Transverse colon (tissue), 4 donors: ENCODE measurements at regions not wholly inside any gene's neighbourhood (a gene's known extent, or its start where the extent isn't known, plus 50 kb on each side); places are given as distances from the start of the nearest gene placed in this dataset.

Source experiments
- DNase-seq: peaks from one replicate; pipeline ENCODE4 v3.0.0-alpha.2; 2019
- H3K27ac ChIP-seq, 4 donors: fragments of 200-600 bp; sonication (generic); 2 replicates each; pipeline ENCODE4 v1.5.1; 2016 to 2018; ENCODE audit warnings: inconsistent platforms in 4 of 4
- H3K27me3 ChIP-seq: fragments of 200-600 bp; sonication (generic); 2 replicates; pipeline ENCODE4 v1.5.1; 2017; ENCODE audit warnings: inconsistent platforms
- H3K36me3 ChIP-seq, 4 donors: fragments of 200-600 bp; sonication (generic); 2 replicates each; pipeline ENCODE4 v1.5.1; 2017 to 2019; ENCODE audit warnings: inconsistent platforms in 4 of 4
- H3K4me1 ChIP-seq, 4 donors: fragments of 200-600 bp; sonication (generic); 2 replicates each; pipeline ENCODE4 v1.5.1; 2017 to 2020; ENCODE audit warnings: inconsistent platforms in 4 of 4
- H3K4me3 ChIP-seq, 4 donors: fragments of 200-600 bp; sonication (generic); 1 replicate in 1 of 4; 2 replicates in 3 of 4; pipeline versions ENCODE4 v1.5.1 to v1.6.1; 2017 to 2019; ENCODE audit warnings: inconsistent platforms in 4 of 4
- H3K9me3 ChIP-seq, 2 donors: fragments of 200-600 bp; sonication (generic); 2 replicates each; pipeline ENCODE4 v1.5.1; 2017 to 2019; ENCODE audit warnings: inconsistent platforms in 2 of 2
- CTCF ChIP-seq, 5 experiments: fragments of 200-600 bp in 3 of 5; fragments of 450-650 bp in 2 of 5; sonication (generic) in 3 of 5; IDR thresholded peaks; 1 replicate in 2 of 5; 2 replicates in 3 of 5; pipeline ENCODE4 v1.5.1; 2016 to 2017; ENCODE audit warnings: antibody characterized with exemption in 5 of 5, inconsistent platforms in 3 of 5, mild to moderate bottlenecking in 2 of 5, moderate library complexity in 1 of 5
- EP300 ChIP-seq: sonication (generic); formaldehyde crosslinking; IDR thresholded peaks from one replicate; pipeline ENCODE4 v1.6.1; 2017; ENCODE audit warnings: antibody characterized with exemption, low read depth
- POLR2A ChIP-seq: fragments of 450-650 bp; IDR thresholded peaks from one replicate; pipeline ENCODE4 v1.6.1; 2016; ENCODE audit warnings: antibody characterized with exemption, mild to moderate bottlenecking, moderate library complexity
- POLR2AphosphoS5 ChIP-seq, 3 donors: sonication (generic); formaldehyde crosslinking; IDR thresholded peaks; one replicate each; pipeline ENCODE4 v1.6.1; 2016; ENCODE audit warnings: antibody characterized with exemption in 3 of 3
- WGBS, 2 donors: methylation state at CpG; one replicate each; pipeline ENCODE4 v1.1.5; 2018; ENCODE audit warnings: low coverage in 1 of 2; 5-methylcytosine and 5-hydroxymethylcytosine counted together
- in situ Hi-C, 4 donors: fragments of 200-750 bp; cut with MboI; loops; one replicate each; pipeline versions ENCODE4 v1.15.0 to v1.15.1; 2017; ENCODE audit warnings: low sequenced_read_pairs in 3 of 4, low pct_ligation_motif_present in 1 of 4, low pct_unique_long_range_greater_than_20kb in 1 of 4
- intact Hi-C: fragments of 100-400 bp; cut with DNase I; formaldehyde crosslinking; loops from one replicate; pipeline ENCODE4 v1.15.1; 2023; ENCODE audit warnings: low total_unique reads

DNA sequence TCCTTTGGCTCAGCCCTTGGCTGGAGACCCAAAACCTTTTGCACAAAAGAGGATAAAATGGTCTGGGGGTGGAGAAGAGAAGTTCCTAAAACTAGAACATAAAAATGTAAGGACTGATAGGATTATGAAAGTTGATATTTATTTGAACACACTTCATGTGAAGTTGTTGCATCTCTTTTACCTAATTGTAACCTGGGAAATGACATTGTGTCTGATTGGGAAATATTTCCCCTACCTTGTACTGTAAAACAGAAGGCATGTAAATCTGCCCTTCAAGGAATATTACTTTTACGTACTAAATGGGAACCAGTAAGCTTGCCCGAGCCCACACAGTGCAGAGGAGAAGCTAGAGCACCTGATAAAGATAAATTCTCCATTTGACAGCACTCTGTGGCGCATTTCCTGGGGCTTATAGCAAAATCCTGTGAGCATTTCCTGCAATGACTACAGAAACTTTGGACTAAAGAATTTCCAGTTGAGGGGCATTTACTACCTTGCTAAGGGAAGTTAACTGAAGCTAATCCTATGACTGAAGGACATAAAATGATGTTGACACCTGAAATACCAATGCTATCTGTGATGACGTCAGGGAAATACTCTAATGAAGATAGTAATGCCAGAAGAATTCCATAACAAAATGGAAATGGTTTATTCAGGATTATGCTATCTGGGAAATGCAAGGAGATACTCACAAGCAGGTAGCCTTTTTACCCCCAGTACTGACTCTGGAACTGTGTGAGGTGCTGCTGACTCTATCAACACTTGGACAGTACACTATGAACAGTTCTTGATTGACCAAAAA is 78.3 kb upstream of the LIFR start:
- Histone ChIP-seq H3K27me3 (no peaks in the 10 kb centered on the region), H3K9me3 (peaks cover 4 to 5% of the 10 kb centered on the region in 2 donors), H3K4me3 (no peak overlapping the region), H3K27ac (no peak overlapping the region), H3K36me3 (no peaks in the 10 kb centered on the region), H3K4me1 (no peaks in the 10 kb centered on the region)
- intact Hi-C loops (no loop called here), in situ Hi-C loops (no loop called here)
- DNase-seq, result no peak
- 40 to 83% methylated on average over 1 to 4 of the region's 4 CpGs for WGBS, 2 donors
- TF ChIP-seq POLR2AphosphoS5 (IDR thresholded peaks at IDR 0.05), result no peak
- no peak for TF ChIP-seq POLR2A
- TF ChIP-seq CTCF (IDR thresholded peaks at IDR 0.05), result no peak
- TF ChIP-seq EP300, result no peak

DNA sequence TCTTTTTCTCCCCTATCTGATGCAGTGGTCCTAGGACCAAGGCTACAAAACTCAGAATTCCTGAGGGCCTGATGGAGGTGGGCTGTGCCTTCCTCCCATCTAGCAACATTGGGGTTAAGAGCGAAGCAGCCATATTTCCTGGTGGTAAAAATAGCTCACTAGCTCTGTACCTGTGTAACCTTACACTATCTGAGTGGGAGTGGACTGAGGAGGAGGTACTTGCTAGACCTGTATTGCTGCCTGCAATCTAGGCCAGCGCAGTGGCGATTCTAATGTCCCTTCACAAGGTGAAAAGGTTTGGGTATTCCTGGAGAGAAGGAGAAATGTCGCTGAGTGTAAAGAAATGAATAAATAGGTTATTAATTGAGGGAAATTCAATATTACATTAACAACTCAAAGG is 80.2 kb upstream of the LIFR start:
- no peak for DNase-seq
- no peak overlapping the region for H3K27ac ChIP-seq
- 50 to 74% methylated on average over 4 of the region's 4 CpGs for WGBS, 2 donors

GRCh38 chr5:38638656-38639055 is 82.2 kb upstream of the LIFR start:
- intact Hi-C loops, result no loop called here
- Histone ChIP-seq H3K9me3 (no peaks in the 10 kb centered on the region), H3K4me3 (no peak overlapping the region), H3K36me3 (no peaks in the 10 kb centered on the region), H3K4me1 (no peaks in the 10 kb centered on the region), H3K27ac (no peak overlapping the region), H3K27me3 (no peaks in the 10 kb centered on the region)
- in situ Hi-C loops, result no loop called here
- 84 to 89% methylated on average over 4 to 5 of the region's 5 CpGs for WGBS, 2 donors
- TF ChIP-seq POLR2AphosphoS5 (IDR thresholded peaks at IDR 0.05), result no peak
- TF ChIP-seq CTCF (IDR thresholded peaks at IDR 0.05), result no peak
- no peak for TF ChIP-seq POLR2A
- no peak for TF ChIP-seq EP300
- DNase-seq, result no peak

More for the DNA sequence above, 80.2 kb upstream of the LIFR start:
- H3K4me3 ChIP-seq, result no peak overlapping the region
- in situ Hi-C loops, result no loop called here
- TF ChIP-seq POLR2A, result no peak
- TF ChIP-seq POLR2AphosphoS5 (IDR thresholded peaks at IDR 0.05), result no peak
- TF ChIP-seq EP300, result no peak
- no peak for TF ChIP-seq CTCF (IDR thresholded peaks at IDR 0.05)
- no peaks in the 10 kb centered on the region for H3K36me3 ChIP-seq
- H3K4me1 ChIP-seq, result no peaks in the 10 kb centered on the region
- no peaks in the 10 kb centered on the region for H3K27me3 ChIP-seq
- H3K9me3 ChIP-seq, result peaks cover 4 to 5% of the 10 kb centered on the region in 2 donors
- intact Hi-C loops, result no loop called here

DNA sequence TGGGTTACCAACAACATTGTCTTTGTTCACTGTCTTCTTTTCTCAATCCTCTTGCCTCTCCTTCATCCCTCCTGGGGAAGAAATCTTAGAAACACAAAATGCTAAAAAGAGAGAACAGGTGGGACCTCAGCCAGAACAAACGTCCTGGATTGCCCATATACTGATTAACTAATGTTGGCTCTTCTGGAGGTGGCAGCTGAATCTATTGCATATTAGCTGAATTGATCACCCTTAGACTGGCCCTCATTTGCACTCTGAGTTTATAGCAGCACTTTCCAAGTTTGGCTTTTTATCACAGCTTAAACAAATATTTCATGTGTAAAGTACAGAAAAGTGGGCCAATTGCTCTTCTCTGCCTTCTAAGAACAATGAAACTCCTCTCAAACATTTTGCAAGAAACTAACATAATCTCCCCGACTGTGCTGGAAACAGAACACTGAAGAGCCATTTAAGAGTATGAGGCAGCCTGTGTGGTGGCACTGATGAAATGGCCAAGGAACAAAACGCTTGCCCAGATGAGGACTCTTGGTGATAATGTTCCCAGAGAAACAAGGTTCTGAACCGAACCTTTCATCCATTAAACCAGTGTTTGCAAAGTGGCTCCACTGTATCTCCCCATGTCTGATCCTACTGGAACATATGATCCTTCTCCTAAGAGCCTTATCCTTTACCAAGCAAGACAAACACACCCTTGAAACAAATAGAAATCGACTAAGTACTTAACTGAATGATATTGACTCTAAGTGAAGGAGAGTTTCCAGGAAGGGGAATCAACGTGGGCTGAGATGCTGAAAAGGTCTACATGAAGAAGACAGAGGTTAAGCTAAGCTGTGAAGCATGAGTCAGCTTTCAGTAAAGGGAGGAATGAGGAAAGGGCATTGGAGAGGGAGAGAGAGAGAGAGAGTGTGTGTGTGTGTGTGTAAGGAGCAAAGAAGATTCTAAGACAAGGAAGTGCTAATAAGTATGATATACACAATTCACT is 83.2 kb upstream of the LIFR start:
- no peaks in the 10 kb centered on the region for H3K27me3 ChIP-seq
- TF ChIP-seq CTCF (IDR thresholded peaks at IDR 0.05), result no peak
- no peak for TF ChIP-seq POLR2AphosphoS5 (IDR thresholded peaks at IDR 0.05)
- no peak for TF ChIP-seq EP300
- no peak for TF ChIP-seq POLR2A
- H3K4me3 ChIP-seq, result no peak overlapping the region
- no peaks in the 10 kb centered on the region for H3K36me3 ChIP-seq
- H3K27ac ChIP-seq, result no peak overlapping the region
- no peak for DNase-seq
- H3K9me3 ChIP-seq, result no peaks in the 10 kb centered on the region
- H3K4me1 ChIP-seq, result no peaks in the 10 kb centered on the region
- in situ Hi-C loops (no loop called here), intact Hi-C loops (no loop called here)
- 8 to 23% methylated on average over 2 to 6 of the region's 6 CpGs for WGBS, 2 donors
